B cell (primary cell): ENCODE measurements at regions not wholly inside any gene's neighbourhood (a gene's known extent, or its start where the extent isn't known, plus 50 kb on each side); places are given as distances from the start of the nearest gene placed in this dataset.

ENCODE experiments used
- CTCF ChIP-seq: fragments of 200-600 bp; IDR thresholded peaks from one replicate; pipeline ENCODE4 v1.8.0; 2022; ENCODE audit warnings: antibody characterized with exemption, mild to moderate bottlenecking
- EZH2 ChIP-seq: IDR thresholded peaks from 2 replicates; pipeline ENCODE4 v1.6.1; 2012; ENCODE audit warnings: borderline replicate concordance, low read depth, mild to moderate bottlenecking, moderate library complexity, low read length; ENCODE audit not compliant: insufficient read depth, poor library complexity, severe bottlenecking

GRCh38 chr4:162969194-162969593 is 197.5 kb downstream of the NAF1 start:
- no peak for TF ChIP-seq CTCF
- TF ChIP-seq EZH2: no peak
